CD8-positive, alpha-beta memory T cell (primary cell): ENCODE measurements at regions not wholly inside any gene's neighbourhood (a gene's known extent, or its start where the extent isn't known, plus 50 kb on each side); places are given as distances from the start of the nearest gene placed in this dataset.

Source experiments
- CTCF ChIA-PET: fragments of 350-600 bp; sonication (Branson Sonifier 250); formaldehyde crosslinking; loops from one replicate; lab custom pipeline; 2021; ENCODE audit warnings: antibody characterized with exemption; lab: Charles Lee
- POLR2A ChIA-PET: fragments of 350-600 bp; sonication (Branson Sonifier 250); formaldehyde crosslinking; loops from one replicate; lab custom pipeline; 2021; ENCODE audit warnings: antibody characterized with exemption; lab: Charles Lee
- DNase-seq, 5 donors: peaks; one replicate each; pipeline versions ENCODE4 v3.0.0 to v3.0.0-alpha.2; 2020 to 2022; ENCODE audit warnings: mixed read lengths in 1 of 5
- H3K27ac ChIP-seq: one replicate; pipeline ENCODE4 v1.7.0; 2013; ENCODE audit warnings: low read depth, mild to moderate bottlenecking, low read length, moderate library complexity
- H3K27me3 ChIP-seq: 2 replicates; pipeline ENCODE4 v1.7.0; 2013; ENCODE audit warnings: low read length, mild to moderate bottlenecking; ENCODE audit not compliant: insufficient read depth, poor library complexity, severe bottlenecking
- H3K36me3 ChIP-seq: 2 replicates; pipeline ENCODE4 v1.7.0; 2013; ENCODE audit warnings: mild to moderate bottlenecking, low read length, moderate library complexity; ENCODE audit not compliant: insufficient read depth
- H3K4me1 ChIP-seq: 2 replicates; pipeline ENCODE4 v1.7.0; 2013; ENCODE audit warnings: mild to moderate bottlenecking, low read length, moderate library complexity; ENCODE audit not compliant: insufficient read depth
- H3K4me3 ChIP-seq: 2 replicates; pipeline ENCODE4 v1.7.0; 2013; ENCODE audit warnings: mild to moderate bottlenecking, low read length
- H3K9me3 ChIP-seq: 2 replicates; pipeline ENCODE4 v1.7.0; 2013; ENCODE audit warnings: mild to moderate bottlenecking, low read length
- H3K27ac Mint-ChIP-seq, 8 donors: one replicate each; pipeline ENCODE4 v1.8.0; 2020 to 2021; ENCODE audit warnings: mixed read lengths in 8 of 8, mild to moderate bottlenecking in 6 of 8, inconsistent platforms in 3 of 8, moderate library complexity in 3 of 8
- H3K27me3 Mint-ChIP-seq, 2 donors: one replicate each; pipeline ENCODE4 v1.8.0; 2020 to 2021; ENCODE audit warnings: mixed read lengths in 2 of 2, mild to moderate bottlenecking in 1 of 2, moderate library complexity in 1 of 2
- H3K36me3 Mint-ChIP-seq, 3 donors: one replicate each; pipeline ENCODE4 v1.8.0; 2020 to 2021; ENCODE audit warnings: mixed read lengths in 3 of 3, inconsistent platforms in 1 of 3, mild to moderate bottlenecking in 1 of 3
- H3K4me1 Mint-ChIP-seq, 3 donors: one replicate each; pipeline ENCODE4 v1.8.0; 2020 to 2021; ENCODE audit warnings: mixed read lengths in 3 of 3, inconsistent platforms in 1 of 3, mild to moderate bottlenecking in 1 of 3
- H3K4me3 Mint-ChIP-seq, 7 donors: one replicate each; pipeline ENCODE4 v1.8.0; 2020 to 2021; ENCODE audit warnings: mixed read lengths in 7 of 7, mild to moderate bottlenecking in 6 of 7, moderate library complexity in 4 of 7, inconsistent platforms in 2 of 7
- H3K9me3 Mint-ChIP-seq, 5 donors: one replicate each; pipeline ENCODE4 v1.8.0; 2020 to 2022; ENCODE audit warnings: mixed read lengths in 5 of 5, mild to moderate bottlenecking in 3 of 5, moderate library complexity in 2 of 5, inconsistent platforms in 1 of 5

DNA sequence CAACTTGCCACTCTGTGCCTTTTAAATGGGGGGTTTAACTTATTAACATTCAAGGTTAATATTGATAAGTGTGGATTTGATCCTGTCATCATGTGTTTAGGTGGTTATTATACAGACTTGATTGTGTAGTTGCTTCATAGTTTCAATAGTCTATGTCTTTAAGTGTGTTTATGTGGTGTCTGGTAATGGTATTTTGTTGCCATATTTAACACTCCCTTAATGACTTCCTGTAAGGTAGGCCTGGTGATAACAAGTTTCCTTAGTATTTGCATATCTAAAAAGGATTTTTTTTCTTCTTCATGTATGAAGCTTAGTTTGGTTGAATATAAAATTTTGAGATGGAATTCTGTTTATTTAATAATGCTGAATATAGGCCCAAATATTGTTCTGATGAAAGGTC, 506.0 kb upstream of the ZNF462 start:
- no peak for DNase-seq
- Mint-ChIP-seq H3K4me3 (no peak overlapping the region), H3K4me1 (no peaks in the 10 kb centered on the region), H3K27ac (no peak overlapping the region), H3K36me3 (no peaks in the 10 kb centered on the region), H3K27me3 (peaks cover 0 to 2% of the 10 kb centered on the region in 2 donors), H3K9me3 (peaks cover 16 to 35% (median 32%) of the 10 kb centered on the region in 5 donors)
- no peaks in the 10 kb centered on the region for H3K27me3 ChIP-seq
- H3K9me3 ChIP-seq = no peaks in the 10 kb centered on the region
- H3K4me3 ChIP-seq = no peak overlapping the region
- ChIA-PET CTCF (no interaction called here), POLR2A (no interaction called here)
- no peaks in the 10 kb centered on the region for H3K4me1 ChIP-seq
- no peaks in the 10 kb centered on the region for H3K36me3 ChIP-seq
- no peak overlapping the region for H3K27ac ChIP-seq

GRCh38 chr9:106358331-106358730, 504.6 kb upstream of the ZNF462 start:
- H3K27ac Mint-ChIP-seq = no peak overlapping the region

GRCh38 chr9:106376689-106377088, 486.3 kb upstream of the ZNF462 start:
- no peaks in the 10 kb centered on the region for H3K27me3 Mint-ChIP-seq
- no peaks in the 10 kb centered on the region for H3K4me1 Mint-ChIP-seq
- H3K4me1 ChIP-seq = no peaks in the 10 kb centered on the region
- ChIA-PET POLR2A (no interaction called here), CTCF (no interaction called here)
- H3K4me3 ChIP-seq = no peak overlapping the region
- H3K4me3 Mint-ChIP-seq = no peak overlapping the region
- H3K9me3 ChIP-seq = no peaks in the 10 kb centered on the region
- H3K27ac ChIP-seq = no peak overlapping the region
- no peaks in the 10 kb centered on the region for H3K27me3 ChIP-seq
- no peaks in the 10 kb centered on the region for H3K36me3 Mint-ChIP-seq
- no peak overlapping the region for H3K27ac Mint-ChIP-seq
- DNase-seq = no peak
- H3K36me3 ChIP-seq = no peaks in the 10 kb centered on the region
- peaks cover 2 to 18% (median 8%) of the 10 kb centered on the region in 5 donors for H3K9me3 Mint-ChIP-seq

More at GRCh38 chr9:106358331-106358730, 504.6 kb upstream of the ZNF462 start:
- DNase-seq = no peak
- Mint-ChIP-seq H3K9me3 (peaks cover 20 to 43% (median 34%) of the 10 kb centered on the region in 5 donors), H3K4me1 (no peaks in the 10 kb centered on the region), H3K36me3 (no peaks in the 10 kb centered on the region), H3K4me3 (no peak overlapping the region), H3K27me3 (peaks cover 0 to 2% of the 10 kb centered on the region in 2 donors)
- Histone ChIP-seq H3K4me1 (no peaks in the 10 kb centered on the region), H3K4me3 (no peak overlapping the region), H3K27ac (no peak overlapping the region), H3K9me3 (no peaks in the 10 kb centered on the region), H3K27me3 (no peaks in the 10 kb centered on the region), H3K36me3 (no peaks in the 10 kb centered on the region)
- ChIA-PET POLR2A (no interaction called here), CTCF (no interaction called here)

GRCh38 chr9:106383072-106383471, 479.9 kb upstream of the ZNF462 start:
- Histone ChIP-seq H3K36me3 (no peaks in the 10 kb centered on the region), H3K9me3 (no peaks in the 10 kb centered on the region), H3K27ac (no peak overlapping the region), H3K4me3 (no peak overlapping the region), H3K4me1 (no peaks in the 10 kb centered on the region), H3K27me3 (no peaks in the 10 kb centered on the region)
- Mint-ChIP-seq H3K27me3 (no peaks in the 10 kb centered on the region), H3K4me3 (no peak overlapping the region), H3K9me3 (peaks cover 0 to 17% (median 5%) of the 10 kb centered on the region in 5 donors), H3K4me1 (no peaks in the 10 kb centered on the region), H3K27ac (no peak overlapping the region), H3K36me3 (no peaks in the 10 kb centered on the region)
- ChIA-PET CTCF (no interaction called here), POLR2A (no interaction called here)
- DNase-seq = no peak

DNA sequence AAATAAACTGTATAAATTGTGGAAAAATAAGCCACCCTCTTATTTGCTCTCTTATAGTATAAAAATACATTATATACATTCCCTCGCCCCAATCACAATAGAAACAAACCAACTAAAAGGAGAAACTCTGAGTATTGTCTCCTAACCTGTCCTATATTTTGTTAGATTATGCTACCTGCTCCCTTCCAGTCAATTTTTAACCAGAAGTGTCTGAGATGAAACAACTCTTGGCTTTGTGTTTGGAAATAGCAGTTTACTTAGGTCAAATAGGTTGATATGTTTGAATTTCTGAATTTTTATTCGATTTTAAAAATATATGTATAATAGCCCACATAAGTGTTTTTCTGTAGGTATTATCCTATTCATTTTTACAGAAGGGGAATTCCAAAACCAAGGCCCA, 475.0 kb upstream of the ZNF462 start:
- no peak overlapping the region for H3K27ac Mint-ChIP-seq
- H3K27me3 ChIP-seq = no peaks in the 10 kb centered on the region
- DNase-seq = no peak
- no peaks in the 10 kb centered on the region for H3K4me1 Mint-ChIP-seq
- H3K4me3 ChIP-seq = no peak overlapping the region
- no peaks in the 10 kb centered on the region for H3K4me1 ChIP-seq
- ChIA-PET CTCF (no interaction called here), POLR2A (no interaction called here)
- H3K27me3 Mint-ChIP-seq = no peaks in the 10 kb centered on the region
- no peaks in the 10 kb centered on the region for H3K36me3 Mint-ChIP-seq
- no peaks in the 10 kb centered on the region for H3K36me3 ChIP-seq
- H3K9me3 Mint-ChIP-seq = peaks cover 2 to 22% (median 8%) of the 10 kb centered on the region in 5 donors
- H3K4me3 Mint-ChIP-seq = no peak overlapping the region
- no peak overlapping the region for H3K27ac ChIP-seq
- H3K9me3 ChIP-seq = no peaks in the 10 kb centered on the region

GRCh38 chr9:106393226-106393625, 469.7 kb upstream of the ZNF462 start:
- H3K4me3 Mint-ChIP-seq = no peak overlapping the region
- CTCF ChIA-PET = no interaction called here
- no peaks in the 10 kb centered on the region for H3K36me3 Mint-ChIP-seq
- no peaks in the 10 kb centered on the region for H3K27me3 Mint-ChIP-seq
- no peak overlapping the region for H3K27ac ChIP-seq
- H3K27ac Mint-ChIP-seq = no peak overlapping the region
- no peaks in the 10 kb centered on the region for H3K36me3 ChIP-seq
- DNase-seq = no peak
- no peaks in the 10 kb centered on the region for H3K4me1 Mint-ChIP-seq
- POLR2A ChIA-PET = no interaction called here
- no peaks in the 10 kb centered on the region for H3K4me1 ChIP-seq
- no peaks in the 10 kb centered on the region for H3K27me3 ChIP-seq
- no peaks in the 10 kb centered on the region for H3K9me3 ChIP-seq
- H3K9me3 Mint-ChIP-seq = peaks cover 5 to 12% (median 11%) of the 10 kb centered on the region in 5 donors
- H3K4me3 ChIP-seq = no peak overlapping the region

GRCh38 chr9:106400170-106400569, 462.8 kb upstream of the ZNF462 start:
- no peak overlapping the region for H3K27ac Mint-ChIP-seq
- Histone ChIP-seq H3K4me3 (no peak overlapping the region), H3K27me3 (no peaks in the 10 kb centered on the region), H3K9me3 (no peaks in the 10 kb centered on the region), H3K36me3 (no peaks in the 10 kb centered on the region), H3K27ac (no peak overlapping the region), H3K4me1 (no peaks in the 10 kb centered on the region)
- H3K36me3 Mint-ChIP-seq = no peaks in the 10 kb centered on the region
- POLR2A ChIA-PET = no interaction called here
- CTCF ChIA-PET = no interaction called here
- no peaks in the 10 kb centered on the region for H3K27me3 Mint-ChIP-seq
- peaks cover 2 to 7% (median 5%) of the 10 kb centered on the region in 5 donors for H3K9me3 Mint-ChIP-seq
- H3K4me3 Mint-ChIP-seq = no peak overlapping the region
- H3K4me1 Mint-ChIP-seq = no peaks in the 10 kb centered on the region
- DNase-seq = no peak

- no peaks in the 10 kb centered on the region for H3K4me1 ChIP-seq
- H3K9me3 ChIP-seq = no peaks in the 10 kb centered on the region
- Mint-ChIP-seq H3K27ac (no peak overlapping the region), H3K36me3 (no peaks in the 10 kb centered on the region), H3K27me3 (no peaks in the 10 kb centered on the region), H3K4me1 (no peaks in the 10 kb centered on the region), H3K9me3 (peaks cover 2 to 10% (median 7%) of the 10 kb centered on the region in 5 donors), H3K4me3 (no peak overlapping the region)
- no peak overlapping the region for H3K4me3 ChIP-seq
- no peak for DNase-seq
- H3K36me3 ChIP-seq = no peaks in the 10 kb centered on the region
- H3K27ac ChIP-seq = no peak overlapping the region
- ChIA-PET CTCF (no interaction called here), POLR2A (no interaction called here)
- H3K27me3 ChIP-seq = no peaks in the 10 kb centered on the region
Measured at GRCh38 chr9:106400950-106401349, 462.0 kb upstream of the ZNF462 start.

- ChIA-PET POLR2A (no interaction called here), CTCF (no interaction called here)
- Mint-ChIP-seq H3K9me3 (peaks cover 2 to 12% (median 7%) of the 10 kb centered on the region in 5 donors), H3K4me1 (no peaks in the 10 kb centered on the region), H3K36me3 (no peaks in the 10 kb centered on the region), H3K4me3 (no peak overlapping the region), H3K27me3 (no peaks in the 10 kb centered on the region), H3K27ac (no peak overlapping the region)
- H3K36me3 ChIP-seq = no peaks in the 10 kb centered on the region
- H3K27me3 ChIP-seq = no peaks in the 10 kb centered on the region
- DNase-seq = no peak
- H3K9me3 ChIP-seq = no peaks in the 10 kb centered on the region
- H3K4me1 ChIP-seq = no peaks in the 10 kb centered on the region
- H3K4me3 ChIP-seq = no peak overlapping the region
- H3K27ac ChIP-seq = no peak overlapping the region
Measured at GRCh38 chr9:106403081-106403480, 459.9 kb upstream of the ZNF462 start.
